Smooth muscle cell (in vitro differentiated cells): ENCODE measurements at regions not wholly inside any gene's neighbourhood (a gene's known extent, or its start where the extent isn't known, plus 50 kb on each side); places are given as distances from the start of the nearest gene placed in this dataset.

Experiments
- DNase-seq: peaks from one replicate; lab custom pipeline; 2025; ENCODE audit not compliant: unreplicated experiment; lab: John Stamatoyannopoulos, UW
- H2AFZ ChIP-seq: fragments of 200-600 bp; sonication (generic); 2 replicates; pipeline ENCODE4 v1.6.0; 2016; ENCODE audit warnings: antibody characterized with exemption, low read depth, mild to moderate bottlenecking
- H3F3A ChIP-seq: fragments of 200-600 bp; sonication (generic); 2 replicates; pipeline ENCODE4 v1.6.0; 2017; ENCODE audit warnings: antibody characterized with exemption, low read depth
- H3K27ac ChIP-seq: fragments of 200-600 bp; sonication (generic); 2 replicates; pipeline ENCODE4 v1.5.1; 2016; ENCODE audit warnings: low read depth, mild to moderate bottlenecking
- H3K27me3 ChIP-seq: fragments of 200-600 bp; sonication (generic); 2 replicates; pipeline ENCODE4 v1.6.1; 2016; ENCODE audit warnings: low read depth, mild to moderate bottlenecking
- H3K36me3 ChIP-seq: fragments of 200-600 bp; sonication (generic); 2 replicates; pipeline ENCODE4 v1.5.1; 2016; ENCODE audit warnings: low read depth
- H3K4me1 ChIP-seq: fragments of 200-600 bp; sonication (generic); 2 replicates; pipeline ENCODE4 v1.5.1; 2016; ENCODE audit warnings: low read depth
- H3K4me2 ChIP-seq: fragments of 200-600 bp; sonication (generic); 2 replicates; pipeline ENCODE4 v1.6.0; 2016; ENCODE audit warnings: mild to moderate bottlenecking
- H3K4me3 ChIP-seq: fragments of 200-600 bp; sonication (generic); 2 replicates; pipeline ENCODE4 v1.5.1; 2016; ENCODE audit warnings: mild to moderate bottlenecking
- H3K79me2 ChIP-seq: fragments of 200-600 bp; sonication (generic); 2 replicates; pipeline ENCODE4 v1.6.0; 2016; ENCODE audit warnings: low read depth, mild to moderate bottlenecking
- H3K9ac ChIP-seq: fragments of 200-600 bp; sonication (generic); 2 replicates; pipeline ENCODE4 v1.6.0; 2016; ENCODE audit warnings: low read depth
- H3K9me3 ChIP-seq: fragments of 200-600 bp; sonication (generic); replicated peaks from 2 replicates; pipeline ENCODE4 v1.5.1; 2016; ENCODE audit warnings: low read depth
- H4K20me1 ChIP-seq: fragments of 200-600 bp; sonication (generic); 2 replicates; pipeline ENCODE4 v1.6.0; 2016; ENCODE audit warnings: low read depth
- CTCF ChIP-seq: fragments of 200-600 bp; sonication (generic); IDR thresholded peaks from 2 replicates; pipeline ENCODE4 v1.5.1; 2017; ENCODE audit warnings: borderline replicate concordance, mild to moderate bottlenecking, antibody characterized with exemption; ENCODE audit not compliant: insufficient read depth, poor library complexity, severe bottlenecking
- WGBS: methylation state at CpG from one replicate; pipeline ENCODE4 v1.1.7; 2016; ENCODE audit warnings: low lambda C conversion rate; 5-methylcytosine and 5-hydroxymethylcytosine counted together

- H3K9ac ChIP-seq, result no peak overlapping the region
- no peaks in the 10 kb centered on the region for H3K9me3 ChIP-seq
- no peak overlapping the region for H3K4me2 ChIP-seq
- no peak overlapping the region for H3K4me3 ChIP-seq
- H3K27me3 ChIP-seq, result no peaks in the 10 kb centered on the region
- no peak for DNase-seq
- no peak overlapping the region for H3K27ac ChIP-seq
- 94% methylated on average over 8 of the region's 8 CpGs for WGBS
- H3F3A ChIP-seq, result peaks cover 5% of the 10 kb centered on the region
- no peaks in the 10 kb centered on the region for H3K79me2 ChIP-seq
- peaks cover 5% of the 10 kb centered on the region for H3K4me1 ChIP-seq
- no peaks in the 10 kb centered on the region for H4K20me1 ChIP-seq
- no peak for TF ChIP-seq CTCF
- no peaks in the 10 kb centered on the region for H3K36me3 ChIP-seq
- no peak overlapping the region for H2AFZ ChIP-seq
Observed at GRCh38 chr7:25704413-25704812, 447.6 kb upstream of the NFE2L3 start.

GRCh38 chr7:25706764-25707163, 445.2 kb upstream of the NFE2L3 start:
- no peak for TF ChIP-seq CTCF
- Histone ChIP-seq H3K9me3 (no peaks in the 10 kb centered on the region), H3K27me3 (no peaks in the 10 kb centered on the region), H3F3A (peaks cover 5% of the 10 kb centered on the region), H3K9ac (no peak overlapping the region), H3K36me3 (no peaks in the 10 kb centered on the region), H3K27ac (no peak overlapping the region), H3K4me2 (no peak overlapping the region), H3K4me1 (peaks cover 5% of the 10 kb centered on the region), H4K20me1 (no peaks in the 10 kb centered on the region), H3K4me3 (no peak overlapping the region), H3K79me2 (no peaks in the 10 kb centered on the region), H2AFZ (no peak overlapping the region)
- 97% methylated on average over 5 of the region's 5 CpGs for WGBS
- no peak for DNase-seq

- Histone ChIP-seq H3K36me3 (no peaks in the 10 kb centered on the region), H4K20me1 (no peaks in the 10 kb centered on the region), H3F3A (peaks cover 5% of the 10 kb centered on the region), H3K4me3 (no peak overlapping the region), H3K9me3 (no peaks in the 10 kb centered on the region), H3K9ac (no peak overlapping the region), H3K4me1 (peaks cover 5% of the 10 kb centered on the region), H3K79me2 (no peaks in the 10 kb centered on the region), H3K27me3 (no peaks in the 10 kb centered on the region), H3K4me2 (peak overlapping the region; percentile 61), H3K27ac (peak overlapping the region; percentile 56), H2AFZ (no peak overlapping the region)
- no peak for TF ChIP-seq CTCF
- 46% methylated on average over 9 of the region's 9 CpGs for WGBS
- no peak for DNase-seq
Observed at GRCh38 chr7:25707768-25708620, 444.0 kb upstream of the NFE2L3 start.

GRCh38 chr7:25710959-25711358, 441.0 kb upstream of the NFE2L3 start:
- Histone ChIP-seq H3K36me3 (no peaks in the 10 kb centered on the region), H3K4me3 (no peak overlapping the region)
- WGBS, result 73% methylated on average over 1 of the region's 1 CpG

More at GRCh38 chr7:25710959-25711358, 441.0 kb upstream of the NFE2L3 start:
- no peak for TF ChIP-seq CTCF
- peaks cover 5% of the 10 kb centered on the region for H3F3A ChIP-seq
- no peak overlapping the region for H3K4me2 ChIP-seq
- H4K20me1 ChIP-seq, result no peaks in the 10 kb centered on the region
- H3K27me3 ChIP-seq, result no peaks in the 10 kb centered on the region
- H3K9ac ChIP-seq, result no peak overlapping the region
- H3K27ac ChIP-seq, result no peak overlapping the region
- no peaks in the 10 kb centered on the region for H3K79me2 ChIP-seq
- no peak overlapping the region for H2AFZ ChIP-seq
- no peak for DNase-seq
- peaks cover 5% of the 10 kb centered on the region for H3K4me1 ChIP-seq
- no peaks in the 10 kb centered on the region for H3K9me3 ChIP-seq
